HG03039 (cell line): ENCODE measurements at regions not wholly inside any gene's neighbourhood (a gene's known extent, or its start where the extent isn't known, plus 50 kb on each side); places are given as distances from the start of the nearest gene placed in this dataset.
"Not testable (repeated sequence)": the region's sequence is repeated elsewhere in the genome, so short reads cannot be mapped to it uniquely, and the experiment has no call there.

Source experiments
- ATAC-seq: cut with Tn5 transposase; IDR thresholded peaks from one replicate; pipeline ENCODE4 v1.9.1; 2021; ENCODE audit warnings: mild to moderate bottlenecking, moderate library complexity; ENCODE audit not compliant: unreplicated experiment

DNA sequence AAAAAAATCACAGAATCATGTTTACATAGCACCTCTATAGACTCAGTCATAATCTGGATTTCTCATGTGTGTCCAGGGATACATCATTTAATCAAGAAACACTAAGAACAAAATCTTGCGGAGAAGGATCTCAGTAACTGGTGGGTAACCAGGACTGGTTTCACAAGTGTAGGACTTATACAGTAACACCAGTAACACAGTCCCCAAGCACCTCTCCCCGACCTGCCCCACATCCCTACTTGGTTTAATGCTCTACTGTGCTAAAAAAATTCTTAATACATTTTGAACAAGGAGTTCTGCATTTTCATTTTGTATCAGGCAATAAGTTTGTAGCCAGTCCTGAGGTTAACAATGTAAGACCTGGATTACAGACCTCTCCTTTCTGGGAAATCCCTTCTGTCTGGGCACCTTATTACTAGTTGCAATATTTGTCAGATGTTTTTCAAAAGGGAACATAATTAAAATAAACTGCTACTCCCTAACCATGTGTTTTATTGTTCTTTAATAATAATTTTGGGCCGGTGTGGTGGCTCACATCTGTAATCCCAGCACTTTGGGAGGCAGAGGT is 57.6 kb upstream of the BBX start:
- ATAC-seq: peak; percentile 65

- no peak for ATAC-seq
These were observed 54.0 kb upstream of the BBX start for GRCh38 chr3:107468782-107469181.

DNA sequence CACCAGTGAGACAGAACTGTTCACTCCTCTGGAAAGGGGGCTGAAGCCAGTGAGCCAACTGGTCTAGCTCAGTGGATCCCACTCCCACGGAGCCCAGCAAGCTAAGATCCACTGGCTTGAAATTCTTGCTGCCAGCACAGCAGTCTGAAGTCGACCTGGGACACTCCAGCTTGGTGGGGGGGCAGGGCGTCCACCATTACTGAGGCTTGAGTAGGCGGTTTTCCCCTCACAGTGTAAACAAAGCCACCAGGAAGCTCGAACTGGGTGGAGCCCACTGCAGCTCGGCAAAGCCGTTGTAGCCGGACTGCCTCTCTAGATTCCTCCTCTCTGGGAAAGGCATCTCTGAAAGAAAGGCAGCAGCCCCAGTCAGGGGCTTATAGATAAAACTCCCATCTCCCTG is 52.3 kb upstream of the BBX start:
- ATAC-seq: not testable (repeated sequence)
